Tibial nerve (tissue), 3 donors: ENCODE measurements at regions not wholly inside any gene's neighbourhood (a gene's known extent, or its start where the extent isn't known, plus 50 kb on each side); places are given as distances from the start of the nearest gene placed in this dataset.

Experiments
- POLR2A ChIP-seq, 2 donors: fragments of 450-650 bp; IDR thresholded peaks; one replicate each; pipeline ENCODE4 v1.6.1; 2017; ENCODE audit warnings: antibody characterized with exemption in 2 of 2, mild to moderate bottlenecking in 2 of 2, moderate library complexity in 2 of 2
- TF ChIP-seq, protein P1 (sequence below), 5 experiments: fragments of 200-600 bp in 3 of 5; fragments of 450-650 bp in 2 of 5; sonication (generic) in 3 of 5; IDR thresholded peaks; one replicate each; pipeline ENCODE4 v1.5.1; 2016 to 2019; ENCODE audit warnings: antibody characterized with exemption in 5 of 5, mild to moderate bottlenecking in 3 of 5, moderate library complexity in 2 of 5

- TF ChIP-seq, protein P1, sequence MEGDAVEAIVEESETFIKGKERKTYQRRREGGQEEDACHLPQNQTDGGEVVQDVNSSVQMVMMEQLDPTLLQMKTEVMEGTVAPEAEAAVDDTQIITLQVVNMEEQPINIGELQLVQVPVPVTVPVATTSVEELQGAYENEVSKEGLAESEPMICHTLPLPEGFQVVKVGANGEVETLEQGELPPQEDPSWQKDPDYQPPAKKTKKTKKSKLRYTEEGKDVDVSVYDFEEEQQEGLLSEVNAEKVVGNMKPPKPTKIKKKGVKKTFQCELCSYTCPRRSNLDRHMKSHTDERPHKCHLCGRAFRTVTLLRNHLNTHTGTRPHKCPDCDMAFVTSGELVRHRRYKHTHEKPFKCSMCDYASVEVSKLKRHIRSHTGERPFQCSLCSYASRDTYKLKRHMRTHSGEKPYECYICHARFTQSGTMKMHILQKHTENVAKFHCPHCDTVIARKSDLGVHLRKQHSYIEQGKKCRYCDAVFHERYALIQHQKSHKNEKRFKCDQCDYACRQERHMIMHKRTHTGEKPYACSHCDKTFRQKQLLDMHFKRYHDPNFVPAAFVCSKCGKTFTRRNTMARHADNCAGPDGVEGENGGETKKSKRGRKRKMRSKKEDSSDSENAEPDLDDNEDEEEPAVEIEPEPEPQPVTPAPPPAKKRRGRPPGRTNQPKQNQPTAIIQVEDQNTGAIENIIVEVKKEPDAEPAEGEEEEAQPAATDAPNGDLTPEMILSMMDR (IDR thresholded peaks at IDR 0.05), result no peak
- TF ChIP-seq POLR2A (IDR thresholded peaks at IDR 0.05), result no peak
Observed at GRCh38 chr20:11197851-11198250, 524.1 kb upstream of the JAG1 start.
